Jurkat, Clone E6-1 (cell line): ENCODE measurements at regions not wholly inside any gene's neighbourhood (a gene's known extent, or its start where the extent isn't known, plus 50 kb on each side); places are given as distances from the start of the nearest gene placed in this dataset.
A peak's percentile ranks its signal among the peaks of the same experiment; 100 is the strongest.

Experiments
- DNase-seq: peaks from one replicate; pipeline ENCODE4 v3.0.0-alpha.2; 2011; ENCODE audit warnings: low read depth, low spot score
- H3K4me3 ChIP-seq: 2 replicates; pipeline ENCODE4 v1.5.1; 2011; ENCODE audit warnings: mild to moderate bottlenecking, low read length, control low read depth, moderate library complexity

DNA sequence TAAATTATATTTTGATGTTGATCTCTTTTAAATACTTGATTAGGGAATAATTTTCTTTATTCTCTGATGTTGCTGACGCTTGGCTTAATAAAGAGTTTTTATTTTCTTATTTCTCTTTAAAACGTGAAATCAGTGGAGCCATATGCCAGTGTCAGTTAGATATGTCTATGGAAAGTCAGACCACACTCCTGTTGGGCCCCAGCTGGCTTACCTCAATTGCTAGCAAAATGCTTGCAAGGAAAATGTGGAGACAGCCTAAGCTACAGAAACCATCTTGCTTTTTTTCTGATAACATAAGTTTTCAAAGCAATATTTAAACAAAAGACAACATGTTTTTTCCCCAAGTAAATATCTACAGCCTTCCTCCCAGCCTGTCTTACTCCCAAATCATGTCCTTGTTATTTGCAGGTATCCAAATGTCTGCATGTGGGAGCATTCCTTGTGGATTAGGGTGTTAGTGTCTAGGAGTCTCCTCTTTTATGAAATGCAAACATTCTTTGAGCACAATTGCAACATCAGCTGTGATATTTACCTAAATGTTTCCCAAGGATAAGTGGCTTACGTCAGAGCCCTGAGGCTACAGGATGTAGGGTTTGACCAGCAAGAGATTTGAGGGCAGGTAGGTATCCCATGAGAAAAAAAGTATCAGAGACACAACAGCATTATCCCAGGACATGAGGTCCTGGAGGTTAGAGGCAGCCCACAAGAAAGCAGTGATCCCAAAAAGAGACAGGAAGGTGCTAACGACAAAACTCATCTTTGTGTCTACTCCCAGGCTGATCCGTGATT, 117.2 kb upstream of the KCNJ15 start:
- H3K4me3 ChIP-seq: no peak overlapping the region
- no peak for DNase-seq

- no peak for DNase-seq
- H3K4me3 ChIP-seq: no peak overlapping the region
These were observed 116.4 kb upstream of the KCNJ15 start for GRCh38 chr21:38140207-38140903.

GRCh38 chr21:38142224-38142623, 114.6 kb upstream of the KCNJ15 start:
- H3K4me3 ChIP-seq: no peak overlapping the region
- no peak for DNase-seq

GRCh38 chr21:38144193-38144592, 112.6 kb upstream of the KCNJ15 start:
- H3K4me3 ChIP-seq: no peak overlapping the region
- no peak for DNase-seq

DNA sequence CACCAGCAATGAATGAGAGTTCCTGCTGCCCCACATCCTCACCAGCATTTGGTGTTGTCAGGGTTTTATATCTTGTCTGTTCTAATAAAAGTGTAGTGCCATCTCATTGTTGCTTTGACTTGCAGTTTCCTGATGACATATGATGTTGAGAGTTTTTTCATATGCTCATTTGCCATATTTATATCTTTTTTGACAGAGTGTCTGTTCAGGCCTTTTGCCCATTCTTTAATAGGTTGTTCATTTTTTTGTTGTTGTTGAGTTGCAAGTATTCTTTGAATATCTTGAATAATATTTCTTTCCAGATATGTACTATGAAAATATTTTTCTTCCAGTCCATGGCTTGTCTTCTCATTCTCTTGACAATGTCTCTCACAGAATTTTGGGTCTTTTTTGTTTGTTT, 111.7 kb upstream of the KCNJ15 start:
- no peak for DNase-seq
- H3K4me3 ChIP-seq: no peak overlapping the region

- H3K4me3 ChIP-seq: no peak overlapping the region
- no peak for DNase-seq
These were observed 109.4 kb upstream of the KCNJ15 start for GRCh38 chr21:38147391-38147790.

GRCh38 chr21:38148046-38148445, 108.7 kb upstream of the KCNJ15 start:
- DNase-seq: no peak
- no peak overlapping the region for H3K4me3 ChIP-seq

GRCh38 chr21:38151021-38151645, 105.7 kb upstream of the KCNJ15 start:
- no peak for DNase-seq
- no peak overlapping the region for H3K4me3 ChIP-seq

GRCh38 chr21:38156200-38156599, 100.6 kb upstream of the KCNJ15 start:
- no peak overlapping the region for H3K4me3 ChIP-seq
- DNase-seq: no peak

DNA sequence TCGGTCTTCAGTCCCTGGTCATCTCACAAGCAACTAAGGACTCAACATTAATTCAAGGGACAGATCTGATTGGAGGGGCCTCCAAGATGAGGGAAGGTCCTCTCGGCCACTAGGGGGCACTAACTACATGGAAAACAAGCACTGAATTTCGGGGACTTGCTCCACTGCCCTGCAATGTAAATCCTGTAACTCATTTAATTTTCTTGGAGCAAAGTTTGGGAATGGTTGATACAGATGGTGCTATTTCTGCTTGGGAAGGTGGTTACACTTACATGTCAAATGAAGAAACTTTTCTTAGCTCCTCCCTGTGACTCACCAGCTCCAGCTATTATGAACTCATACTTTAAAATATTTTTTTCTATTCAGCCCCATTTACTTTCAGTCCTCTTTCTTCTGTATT, 97.4 kb upstream of the KCNJ15 start:
- peak; percentile 67 for DNase-seq
- H3K4me3 ChIP-seq: no peak overlapping the region

GRCh38 chr21:38165466-38166172, 91.2 kb upstream of the KCNJ15 start:
- H3K4me3 ChIP-seq: no peak overlapping the region
- no peak for DNase-seq

DNA sequence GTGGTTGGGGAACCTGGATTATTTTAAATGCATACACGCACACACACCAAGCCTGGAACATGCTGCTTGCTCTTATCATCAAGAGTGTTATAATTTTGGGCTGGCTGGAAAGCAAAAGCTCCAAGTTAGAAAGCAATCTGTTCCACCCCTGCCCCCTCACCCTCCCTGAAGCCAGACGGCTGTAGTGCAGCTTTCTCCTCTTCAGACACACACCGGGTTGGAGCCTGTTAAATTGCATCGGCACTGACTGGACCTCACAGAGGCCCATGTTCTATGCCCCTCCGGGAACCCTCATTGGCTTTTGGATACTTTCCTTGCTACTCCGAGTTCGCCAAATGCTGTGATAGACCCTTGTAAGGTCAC, 90.6 kb upstream of the KCNJ15 start:
- no peak for DNase-seq
- no peak overlapping the region for H3K4me3 ChIP-seq

GRCh38 chr21:38167345-38167744, 89.4 kb upstream of the KCNJ15 start:
- H3K4me3 ChIP-seq: no peak overlapping the region
- no peak for DNase-seq

DNA sequence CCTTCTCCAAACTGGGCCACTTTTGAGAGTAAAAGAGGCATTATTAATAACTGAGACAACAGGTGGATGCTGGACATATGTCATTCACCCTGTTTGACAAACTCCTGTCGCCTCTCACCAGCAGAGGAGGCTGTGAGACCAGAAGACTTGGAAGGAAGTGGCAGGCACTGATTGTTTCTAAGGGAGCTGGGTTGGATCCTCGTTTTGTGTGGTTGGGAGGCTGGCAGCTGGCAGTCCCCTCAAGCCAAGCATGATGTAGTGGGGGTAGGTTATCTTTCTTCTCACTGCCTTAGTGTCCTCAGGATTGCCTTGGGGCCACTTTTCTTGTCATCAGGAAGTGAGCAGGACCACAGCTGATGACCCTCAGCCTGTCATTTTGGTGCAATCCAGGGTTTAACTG, 86.5 kb upstream of the KCNJ15 start:
- DNase-seq: peak; percentile 39
- H3K4me3 ChIP-seq: no peak overlapping the region

- DNase-seq: no peak
These were observed 85.8 kb upstream of the KCNJ15 start for GRCh38 chr21:38170704-38171682.

DNA sequence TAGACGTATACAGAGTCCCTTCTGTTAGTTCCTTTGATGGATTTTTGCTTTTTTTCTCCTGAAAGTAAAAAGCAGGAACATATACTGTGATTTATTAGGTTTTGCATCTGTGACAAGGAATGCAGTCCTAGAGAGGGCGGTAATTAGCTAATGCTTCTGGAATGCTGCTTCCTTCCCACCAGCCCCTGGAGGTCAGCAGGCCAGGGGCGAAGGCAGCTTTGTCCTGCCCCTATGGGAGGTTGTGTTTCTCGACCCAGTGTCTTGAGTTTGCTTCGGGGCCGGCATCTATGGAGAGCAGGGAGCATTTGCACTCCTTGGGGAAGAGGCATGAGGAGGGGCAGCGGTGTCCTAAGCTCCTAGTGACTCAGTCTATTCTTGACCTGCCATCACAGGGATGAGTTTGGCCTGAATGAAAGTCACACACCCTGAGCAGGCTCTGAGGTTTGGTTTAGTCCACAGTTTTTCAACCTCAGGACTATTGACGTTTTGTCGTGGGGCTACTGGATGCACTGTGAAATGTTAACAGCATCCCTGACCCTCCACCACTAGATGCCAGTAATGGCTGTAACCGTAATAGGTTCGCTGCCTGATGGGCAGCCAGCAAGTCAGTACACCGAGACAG, 85.0 kb upstream of the KCNJ15 start:
- H3K4me3 ChIP-seq: no peak overlapping the region
- DNase-seq: no peak

More at GRCh38 chr21:38170704-38171682, 85.8 kb upstream of the KCNJ15 start:
- no peak overlapping the region for H3K4me3 ChIP-seq

- no peak overlapping the region for H3K4me3 ChIP-seq
- DNase-seq: no peak
These were observed 83.3 kb upstream of the KCNJ15 start for GRCh38 chr21:38173276-38174035.

DNA sequence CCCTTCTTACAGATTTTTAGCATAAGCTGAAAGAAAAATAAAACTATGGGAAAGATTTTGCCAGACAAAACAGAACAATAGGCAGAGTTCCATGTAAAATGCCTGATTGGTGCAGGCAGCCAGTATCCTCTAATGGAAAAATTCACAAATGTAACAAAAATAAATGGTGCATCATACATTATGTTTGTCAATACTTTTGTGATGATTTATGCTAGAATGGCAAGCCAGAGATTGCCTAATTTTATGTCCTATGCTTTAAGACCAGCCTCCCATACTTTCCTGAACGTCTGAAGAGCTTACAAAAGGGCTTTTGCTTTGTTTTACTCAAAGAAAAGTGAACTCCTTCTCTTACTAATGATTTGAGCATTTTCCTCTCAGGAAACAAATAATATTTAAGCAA, 81.5 kb upstream of the KCNJ15 start:
- no peak for DNase-seq
- H3K4me3 ChIP-seq: no peak overlapping the region
